GM18868 (cell line): ENCODE measurements at regions not wholly inside any gene's neighbourhood (a gene's known extent, or its start where the extent isn't known, plus 50 kb on each side); places are given as distances from the start of the nearest gene placed in this dataset.
A peak's percentile ranks its signal among the peaks of the same experiment; 100 is the strongest.
"Not testable (repeated sequence)": the region's sequence is repeated elsewhere in the genome, so short reads cannot be mapped to it uniquely, and the experiment has no call there.

Source experiments
- ATAC-seq: cut with Tn5 transposase; IDR thresholded peaks from one replicate; pipeline ENCODE4 v1.9.1; 2021; ENCODE audit warnings: mild to moderate bottlenecking, moderate library complexity; ENCODE audit not compliant: unreplicated experiment

GRCh38 chr7:94169682-94170081 lies 165.5 kb upstream of the BET1 start:
- no peak for ATAC-seq

DNA sequence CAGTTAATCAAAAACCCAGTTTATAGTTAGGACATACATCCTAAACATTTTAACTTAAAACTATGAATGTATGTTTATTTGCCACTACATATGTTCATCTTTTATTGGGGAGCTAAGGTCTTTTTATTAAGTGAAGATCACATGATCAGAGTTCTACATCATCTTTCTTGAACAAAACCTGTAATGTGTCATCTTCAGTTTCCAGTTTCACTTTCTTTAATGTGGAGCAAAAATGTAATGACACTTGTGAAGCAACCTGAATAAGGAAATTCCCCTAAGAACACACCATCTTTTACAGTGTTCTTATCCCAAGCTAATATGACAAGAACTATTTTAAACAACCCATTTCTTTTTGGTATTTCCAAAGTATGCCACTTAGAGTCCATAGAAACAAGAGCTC lies 166.7 kb upstream of the BET1 start:
- ATAC-seq: peak; percentile 98

GRCh38 chr7:94173436-94173835 lies 169.3 kb upstream of the BET1 start:
- ATAC-seq: no peak

GRCh38 chr7:94174375-94174774 lies 170.2 kb upstream of the BET1 start:
- ATAC-seq: no peak

GRCh38 chr7:94174956-94175355 lies 170.8 kb upstream of the BET1 start:
- ATAC-seq: no peak

- ATAC-seq: no peak
These were observed 172.6 kb upstream of the BET1 start for GRCh38 chr7:94176694-94177200.

GRCh38 chr7:94177441-94177840 lies 173.3 kb upstream of the BET1 start:
- ATAC-seq: no peak

DNA sequence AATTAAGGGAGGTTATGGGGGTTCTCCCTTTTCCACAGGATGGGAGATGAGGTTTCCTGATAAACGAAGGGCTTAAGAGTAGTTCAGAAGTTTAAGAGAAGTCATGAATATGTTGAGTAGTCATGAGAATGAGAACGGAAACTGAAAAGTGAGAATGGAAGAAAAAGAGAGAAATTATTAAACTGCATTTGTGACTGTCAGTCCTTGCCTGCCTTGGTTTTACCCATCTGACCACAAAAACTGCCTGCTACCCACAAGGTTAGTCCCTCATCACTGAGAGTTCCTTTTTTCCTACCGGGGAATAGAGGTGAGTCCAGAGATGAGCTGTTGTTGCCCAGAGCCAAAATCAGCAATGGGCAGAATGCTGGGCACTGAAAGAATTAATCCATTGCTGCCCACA lies 174.1 kb upstream of the BET1 start:
- peak; percentile 94 for ATAC-seq

GRCh38 chr7:94179466-94179865 lies 175.3 kb upstream of the BET1 start:
- ATAC-seq: no peak

DNA sequence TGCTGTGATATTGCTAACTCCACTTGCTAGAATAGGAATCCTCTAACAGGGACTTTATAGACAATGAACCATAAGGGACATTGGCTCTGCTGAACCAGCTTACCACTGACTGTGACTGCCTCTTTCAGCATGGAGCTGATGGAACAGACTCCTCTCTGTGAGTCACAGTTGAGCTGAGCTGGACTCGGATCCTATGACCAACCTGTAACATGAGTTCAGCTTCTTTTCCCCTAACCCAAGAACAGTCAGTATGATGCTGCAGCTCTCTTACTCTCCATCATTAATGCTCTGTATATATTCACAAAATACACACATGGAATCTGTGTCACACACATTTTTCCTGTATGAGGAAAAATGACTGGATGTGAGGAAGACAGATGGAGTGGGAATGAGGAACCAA lies 177.9 kb upstream of the BET1 start:
- ATAC-seq: no peak

- ATAC-seq: no peak
These were observed 178.6 kb upstream of the BET1 start for GRCh38 chr7:94182721-94183120.

DNA sequence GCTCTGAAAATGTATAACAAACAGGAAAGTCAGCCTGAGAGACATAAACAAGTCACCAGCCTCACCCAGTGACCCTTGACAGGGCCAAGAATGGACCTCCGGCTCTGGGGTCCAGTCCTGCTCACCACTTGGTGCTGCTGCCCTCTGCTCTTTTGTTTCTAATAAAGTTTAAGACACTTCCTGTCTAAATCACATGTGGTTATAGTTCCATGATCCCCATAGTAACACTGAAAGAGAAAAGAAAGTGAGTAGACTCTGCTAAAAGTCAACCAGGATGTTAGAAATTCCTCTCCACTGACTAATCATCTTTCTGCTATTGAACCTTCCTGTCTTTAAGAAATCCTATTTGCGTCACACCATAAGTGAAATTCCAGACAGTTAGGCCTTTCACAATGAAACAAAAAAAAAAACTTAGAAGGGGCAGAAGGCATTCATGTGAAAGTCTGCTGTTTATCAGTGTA lies 179.2 kb upstream of the BET1 start:
- no peak for ATAC-seq

DNA sequence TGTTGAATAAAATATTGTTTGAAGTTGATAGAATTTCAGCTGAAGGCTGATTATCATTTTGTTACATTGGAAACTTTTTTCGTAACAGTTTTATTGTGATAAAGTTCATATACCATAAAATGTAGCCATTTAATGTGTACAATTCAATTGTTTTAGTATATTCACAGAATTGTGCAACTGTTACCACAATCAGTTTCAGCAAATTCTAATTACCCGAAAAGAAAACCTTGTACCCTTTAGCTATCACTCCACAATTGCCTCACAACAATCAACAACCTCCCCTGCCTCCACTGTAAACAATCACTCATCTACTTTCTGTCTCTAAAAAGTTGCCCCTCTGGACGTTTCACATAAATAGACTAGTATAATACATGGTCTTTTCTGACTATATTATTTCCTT lies 179.7 kb upstream of the BET1 start:
- ATAC-seq: no peak

- no peak for ATAC-seq
These were observed 184.2 kb upstream of the BET1 start for GRCh38 chr7:94188350-94188749.

DNA sequence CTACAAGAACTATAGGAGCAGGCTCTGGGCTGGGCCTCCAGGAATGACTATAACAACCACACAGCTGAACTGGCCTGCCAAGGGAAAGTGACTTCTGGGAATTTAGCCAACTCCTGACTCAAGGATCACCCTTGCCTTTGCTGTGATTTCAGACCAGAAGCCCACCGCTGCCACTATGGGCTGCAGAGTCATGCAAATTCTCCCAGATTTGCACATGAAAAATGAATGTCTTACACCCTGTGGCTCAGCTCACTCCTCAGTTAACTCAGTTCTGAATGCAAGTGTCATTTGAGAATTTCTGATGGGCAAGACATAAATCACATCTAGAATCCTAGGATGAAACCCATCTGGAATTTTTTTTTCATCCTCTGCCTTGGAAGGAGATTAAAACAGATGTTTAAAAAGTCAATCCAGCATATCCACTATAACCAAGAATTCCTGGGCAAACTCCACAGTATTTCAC lies 186.5 kb upstream of the BET1 start:
- ATAC-seq: no peak

DNA sequence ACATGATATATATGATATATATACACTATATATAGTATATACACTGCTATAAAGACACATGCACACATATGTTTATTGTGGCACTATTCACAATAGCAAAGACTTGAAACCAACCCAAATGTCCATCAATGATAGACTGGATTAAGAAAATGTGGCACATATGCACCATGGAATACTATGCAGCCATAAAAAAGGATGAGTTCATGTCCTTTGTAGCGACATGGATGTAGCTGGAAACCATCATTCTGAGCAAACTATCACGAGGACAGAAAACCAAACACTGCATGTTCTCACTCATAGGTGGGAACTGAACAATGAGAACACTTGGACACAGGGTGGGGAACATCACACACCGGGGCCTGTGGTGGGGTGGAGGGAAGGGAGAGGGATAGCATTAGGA lies 190.3 kb upstream of the BET1 start:
- not testable (repeated sequence) for ATAC-seq

- ATAC-seq: no peak
These were observed 191.0 kb upstream of the BET1 start for GRCh38 chr7:94195201-94195600.

- ATAC-seq: no peak
These were observed 191.7 kb upstream of the BET1 start for GRCh38 chr7:94195813-94196212.

- ATAC-seq: no peak
These were observed 189.2 kb upstream of the COL1A2 start for GRCh38 chr7:94205529-94205928.

DNA sequence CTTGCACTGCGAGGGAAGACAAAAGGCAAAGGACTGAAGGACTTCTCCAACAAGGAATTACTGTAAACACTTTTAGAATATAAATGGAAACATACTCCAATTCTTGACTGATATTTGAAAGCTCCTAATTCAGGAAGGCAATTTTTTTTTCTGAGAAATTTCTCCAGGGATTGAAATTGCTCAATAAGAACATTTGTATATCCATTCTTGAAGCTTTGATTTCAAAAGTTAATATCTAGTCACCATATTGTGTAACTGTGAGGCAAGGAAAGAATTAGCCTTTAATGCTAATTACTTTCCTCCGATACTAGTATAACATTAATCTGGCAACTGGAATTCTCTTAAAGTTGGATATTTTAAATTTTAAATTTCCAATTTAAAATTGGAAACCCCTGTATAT lies 188.4 kb upstream of the COL1A2 start:
- no peak for ATAC-seq

DNA sequence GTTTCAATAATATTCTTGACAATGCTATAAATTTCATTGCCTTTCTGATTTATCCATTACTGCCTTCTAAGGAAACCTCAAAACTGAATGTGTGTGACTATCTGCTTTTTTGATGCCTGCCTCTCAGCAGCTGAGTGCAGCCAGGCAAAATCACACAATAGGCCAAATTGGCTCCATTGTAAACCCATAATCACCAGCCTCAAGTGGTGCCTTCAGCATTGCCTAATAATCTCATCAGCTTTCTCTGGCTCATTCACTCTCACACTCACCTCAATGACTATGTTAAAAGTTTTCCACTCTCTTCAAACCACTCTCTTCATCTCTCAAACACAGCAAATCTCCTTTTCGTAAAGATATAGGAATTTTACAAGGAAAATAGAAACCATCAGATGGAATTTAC lies 182.5 kb upstream of the COL1A2 start:
- ATAC-seq: no peak

GRCh38 chr7:94216944-94217461 lies 177.7 kb upstream of the COL1A2 start:
- no peak for ATAC-seq

- no peak for ATAC-seq
These were observed 176.9 kb upstream of the COL1A2 start for GRCh38 chr7:94217766-94218165.
